IPS-18a (cell line): ENCODE measurements at regions not wholly inside any gene's neighbourhood (a gene's known extent, or its start where the extent isn't known, plus 50 kb on each side); places are given as distances from the start of the nearest gene placed in this dataset.
"Not testable (repeated sequence)": the region's sequence is repeated elsewhere in the genome, so short reads cannot be mapped to it uniquely, and the experiment has no call there.

Experiments
- H3K27ac ChIP-seq: one replicate; pipeline ENCODE4 v1.5.1; 2013; ENCODE audit warnings: low read length
- H3K27me3 ChIP-seq: one replicate; pipeline ENCODE4 v1.6.1; 2013; ENCODE audit warnings: mild to moderate bottlenecking, low read length; ENCODE audit not compliant: control insufficient read depth, insufficient read depth
- H3K36me3 ChIP-seq: one replicate; pipeline ENCODE4 v1.6.1; 2013; ENCODE audit warnings: low read depth, low read length; ENCODE audit not compliant: control insufficient read depth
- H3K4me1 ChIP-seq: one replicate; pipeline ENCODE4 v1.6.1; 2013; ENCODE audit warnings: low read depth, low read length; ENCODE audit not compliant: control insufficient read depth
- H3K4me3 ChIP-seq: one replicate; pipeline ENCODE4 v1.5.1; 2013; ENCODE audit warnings: low read length
- H3K9ac ChIP-seq: one replicate; pipeline ENCODE4 v1.6.1; 2013; ENCODE audit warnings: mild to moderate bottlenecking, low read length, moderate library complexity
- H3K9me3 ChIP-seq: one replicate; pipeline ENCODE4 v1.6.1; 2013; ENCODE audit warnings: low read depth, low read length; ENCODE audit not compliant: control insufficient read depth

- Histone ChIP-seq H3K27me3 (no peaks in the 10 kb centered on the region), H3K4me3 (no peak overlapping the region), H3K9ac (no peak overlapping the region), H3K4me1 (peaks cover 30% of the 10 kb centered on the region), H3K36me3 (no peaks in the 10 kb centered on the region), H3K9me3 (no peaks in the 10 kb centered on the region), H3K27ac (no peak overlapping the region)
Measured at GRCh38 chrX:98068024-98068580, 1184.4 kb downstream of the RPA4 start.

GRCh38 chrX:98071331-98071730, 1187.6 kb downstream of the RPA4 start:
- Histone ChIP-seq H3K9ac (no peak overlapping the region), H3K36me3 (no peaks in the 10 kb centered on the region), H3K4me1 (peaks cover 30% of the 10 kb centered on the region), H3K4me3 (no peak overlapping the region), H3K9me3 (no peaks in the 10 kb centered on the region), H3K27ac (no peak overlapping the region), H3K27me3 (no peaks in the 10 kb centered on the region)

DNA sequence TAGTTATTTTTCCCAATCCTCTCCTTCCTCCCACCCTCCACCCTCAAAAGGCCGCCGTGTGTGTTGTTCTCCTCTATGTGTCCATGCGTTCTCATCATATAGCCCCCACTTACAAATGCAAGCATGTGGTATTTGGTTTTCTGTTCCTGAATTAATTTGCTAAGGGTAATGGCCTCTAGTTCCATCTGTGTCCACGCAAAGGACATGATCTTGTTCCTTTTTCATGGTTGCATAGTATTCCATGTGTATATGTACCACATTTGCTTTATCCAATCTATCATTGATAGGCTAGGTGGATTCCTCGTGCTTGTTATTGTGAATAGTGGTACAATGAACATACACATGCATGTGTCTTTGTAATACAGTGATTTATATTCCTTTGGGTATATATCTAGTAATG, 1193.7 kb downstream of the RPA4 start:
- Histone ChIP-seq H3K9ac (no peak overlapping the region), H3K27me3 (no peaks in the 10 kb centered on the region), H3K27ac (no peak overlapping the region), H3K4me3 (no peak overlapping the region), H3K4me1 (peaks cover 6% of the 10 kb centered on the region), H3K36me3 (no peaks in the 10 kb centered on the region), H3K9me3 (peaks cover 4% of the 10 kb centered on the region)

- Histone ChIP-seq H3K9ac (no peak overlapping the region), H3K9me3 (no peaks in the 10 kb centered on the region), H3K4me1 (peaks cover 25% of the 10 kb centered on the region), H3K27me3 (no peaks in the 10 kb centered on the region), H3K4me3 (no peak overlapping the region), H3K36me3 (no peaks in the 10 kb centered on the region), H3K27ac (no peak overlapping the region)
Measured at GRCh38 chrX:98111684-98112083, 1228.0 kb downstream of the RPA4 start.

GRCh38 chrX:98114021-98114420, 1230.3 kb downstream of the RPA4 start:
- no peak overlapping the region for H3K27ac ChIP-seq
- H3K27me3 ChIP-seq, result no peaks in the 10 kb centered on the region
- no peaks in the 10 kb centered on the region for H3K9me3 ChIP-seq
- no peak overlapping the region for H3K9ac ChIP-seq
- peaks cover 12% of the 10 kb centered on the region for H3K4me1 ChIP-seq
- H3K36me3 ChIP-seq, result no peaks in the 10 kb centered on the region
- H3K4me3 ChIP-seq, result no peak overlapping the region

- Histone ChIP-seq H3K36me3 (no peaks in the 10 kb centered on the region), H3K27me3 (no peaks in the 10 kb centered on the region), H3K9ac (peak overlapping the region; percentile 30), H3K4me1 (peaks cover 26% of the 10 kb centered on the region), H3K9me3 (peaks cover 3% of the 10 kb centered on the region), H3K27ac (no peak overlapping the region), H3K4me3 (no peak overlapping the region)
Measured at GRCh38 chrX:98141466-98141865, 1257.8 kb downstream of the RPA4 start.

DNA sequence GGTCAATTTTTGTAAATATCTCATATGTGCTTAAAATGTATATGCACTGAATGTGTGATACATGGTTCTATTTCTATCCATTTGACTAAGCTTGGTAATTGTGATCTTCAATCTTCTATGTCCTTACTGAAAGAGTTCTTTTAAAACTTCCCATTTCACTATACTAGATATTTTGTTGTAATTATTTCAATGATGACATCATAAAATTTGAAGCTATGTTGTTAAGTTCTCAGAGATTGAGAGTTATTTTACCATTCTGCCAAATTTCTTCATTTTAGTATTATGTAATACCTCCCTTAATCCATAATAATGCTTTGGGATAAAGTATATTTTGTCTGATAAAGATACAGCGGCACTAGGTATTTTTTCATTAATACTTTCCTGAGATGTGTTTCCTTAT, 1307.3 kb downstream of the RPA4 start:
- Histone ChIP-seq H3K9me3 (no peaks in the 10 kb centered on the region), H3K9ac (no peak overlapping the region), H3K4me1 (peaks cover 5% of the 10 kb centered on the region), H3K27me3 (no peaks in the 10 kb centered on the region), H3K4me3 (no peak overlapping the region), H3K36me3 (no peaks in the 10 kb centered on the region), H3K27ac (no peak overlapping the region)

GRCh38 chrX:98194036-98194435, 1310.3 kb downstream of the RPA4 start:
- Histone ChIP-seq H3K36me3 (no peaks in the 10 kb centered on the region), H3K4me3 (no peak overlapping the region), H3K9ac (no peak overlapping the region), H3K27me3 (no peaks in the 10 kb centered on the region), H3K27ac (no peak overlapping the region), H3K4me1 (peaks cover 5% of the 10 kb centered on the region), H3K9me3 (no peaks in the 10 kb centered on the region)

GRCh38 chrX:98203800-98204199, 1320.1 kb downstream of the RPA4 start:
- Histone ChIP-seq H3K9ac (no peak overlapping the region), H3K9me3 (no peaks in the 10 kb centered on the region), H3K27ac (no peak overlapping the region), H3K36me3 (no peaks in the 10 kb centered on the region), H3K4me3 (no peak overlapping the region), H3K4me1 (peaks cover 9% of the 10 kb centered on the region), H3K27me3 (no peaks in the 10 kb centered on the region)

GRCh38 chrX:98207947-98208346, 1324.2 kb downstream of the RPA4 start:
- H3K4me1 ChIP-seq, result peaks cover 8% of the 10 kb centered on the region
- no peaks in the 10 kb centered on the region for H3K27me3 ChIP-seq
- H3K4me3 ChIP-seq, result no peak overlapping the region
- H3K27ac ChIP-seq, result no peak overlapping the region
- no peaks in the 10 kb centered on the region for H3K9me3 ChIP-seq
- H3K9ac ChIP-seq, result no peak overlapping the region
- no peaks in the 10 kb centered on the region for H3K36me3 ChIP-seq

DNA sequence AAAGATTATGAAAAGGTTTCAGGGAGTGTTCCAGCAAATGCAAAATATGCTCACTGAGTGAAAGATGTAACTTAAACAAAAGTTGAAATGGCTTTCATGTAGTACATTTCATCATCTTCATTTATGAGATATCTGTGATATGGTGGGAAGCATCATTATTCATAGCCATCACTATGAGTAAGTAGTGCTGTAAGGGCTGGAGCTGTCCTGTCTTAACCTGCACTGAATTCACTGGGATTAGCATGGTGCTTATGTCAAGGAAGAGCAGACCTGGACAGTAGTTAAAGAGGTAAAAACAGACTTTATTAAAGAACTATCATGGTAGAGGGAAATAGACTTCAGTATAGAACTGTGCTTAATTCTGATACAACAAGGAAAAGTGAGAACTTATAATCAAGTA, 1347.3 kb downstream of the RPA4 start:
- H3K4me1 ChIP-seq, result peaks cover 10% of the 10 kb centered on the region
- no peak overlapping the region for H3K4me3 ChIP-seq
- no peak overlapping the region for H3K27ac ChIP-seq
- H3K27me3 ChIP-seq, result no peaks in the 10 kb centered on the region
- H3K9ac ChIP-seq, result no peak overlapping the region
- H3K9me3 ChIP-seq, result no peaks in the 10 kb centered on the region
- H3K36me3 ChIP-seq, result no peaks in the 10 kb centered on the region

DNA sequence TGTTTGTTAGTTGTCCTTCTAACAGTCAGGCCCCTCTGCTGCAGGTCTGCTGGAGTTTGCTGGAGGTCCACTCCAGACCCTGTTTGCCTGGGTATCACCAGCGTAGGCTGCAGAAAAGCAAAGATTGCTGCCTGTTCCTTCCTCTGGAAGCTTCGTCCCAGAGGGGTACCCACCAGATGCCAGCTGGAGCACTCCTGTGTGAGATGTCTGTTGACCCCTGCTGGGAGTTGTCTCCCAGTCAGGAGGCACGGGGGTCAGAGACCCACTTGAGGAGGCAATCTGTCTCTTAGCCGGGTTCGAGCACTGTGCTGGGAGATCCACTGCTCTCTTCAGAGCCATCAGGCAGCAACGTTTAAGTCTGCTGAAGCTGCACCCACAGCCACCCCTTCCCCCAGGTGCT, 1356.4 kb downstream of the RPA4 start:
- H3K9me3 ChIP-seq, result not testable (repeated sequence)

More for the DNA sequence above, 1356.4 kb downstream of the RPA4 start:
- not testable (repeated sequence) for H3K9ac ChIP-seq, H3K36me3 ChIP-seq, H3K27ac ChIP-seq, H3K4me3 ChIP-seq, H3K27me3 ChIP-seq, H3K4me1 ChIP-seq
